ENCODE measurements at regions not wholly inside any gene's neighbourhood (a gene's known extent, or its start where the extent isn't known, plus 50 kb on each side); places are given as distances from the start of the nearest gene placed in this dataset.

DNA sequence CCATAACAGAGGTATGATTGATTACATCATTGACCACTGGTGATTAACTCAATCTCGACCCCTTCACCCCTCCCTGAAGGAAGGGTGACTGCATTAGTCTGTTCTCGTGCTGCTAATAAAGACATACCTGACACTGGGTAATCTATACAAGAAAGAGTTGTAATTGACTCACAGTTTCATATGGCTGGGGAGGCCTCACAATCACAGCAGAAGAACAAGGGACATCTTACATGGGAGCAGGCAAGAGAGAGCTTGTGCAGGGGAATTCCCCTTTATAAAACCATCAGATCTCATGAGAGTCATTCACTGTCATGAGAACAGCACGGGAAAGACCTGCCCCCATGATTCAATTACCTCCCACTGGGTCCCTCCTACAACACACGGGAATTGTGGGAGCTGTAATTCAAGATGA, 55.9 kb upstream of the TMCC3 start:
- DNase-seq = no peak

DNA sequence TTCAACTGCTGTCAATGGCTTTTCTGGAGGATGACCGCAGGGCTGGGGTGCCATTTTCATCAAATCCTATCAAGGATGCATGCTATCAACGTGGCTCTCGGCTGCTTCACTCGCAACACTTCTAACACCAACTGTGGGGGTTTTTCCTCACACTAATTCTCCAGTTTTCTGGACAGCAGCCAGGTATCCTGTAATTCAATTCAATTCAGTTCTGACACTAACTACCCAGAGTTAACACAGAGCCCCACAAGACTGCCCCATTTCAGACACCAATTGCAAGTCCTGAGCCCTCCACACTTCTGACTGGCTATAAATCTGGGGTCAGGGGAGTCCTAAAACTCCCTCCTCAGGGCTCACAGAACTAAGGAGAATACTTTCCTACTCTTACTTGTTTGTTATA, 55.3 kb upstream of the TMCC3 start:
- DNase-seq = no peak

DNA sequence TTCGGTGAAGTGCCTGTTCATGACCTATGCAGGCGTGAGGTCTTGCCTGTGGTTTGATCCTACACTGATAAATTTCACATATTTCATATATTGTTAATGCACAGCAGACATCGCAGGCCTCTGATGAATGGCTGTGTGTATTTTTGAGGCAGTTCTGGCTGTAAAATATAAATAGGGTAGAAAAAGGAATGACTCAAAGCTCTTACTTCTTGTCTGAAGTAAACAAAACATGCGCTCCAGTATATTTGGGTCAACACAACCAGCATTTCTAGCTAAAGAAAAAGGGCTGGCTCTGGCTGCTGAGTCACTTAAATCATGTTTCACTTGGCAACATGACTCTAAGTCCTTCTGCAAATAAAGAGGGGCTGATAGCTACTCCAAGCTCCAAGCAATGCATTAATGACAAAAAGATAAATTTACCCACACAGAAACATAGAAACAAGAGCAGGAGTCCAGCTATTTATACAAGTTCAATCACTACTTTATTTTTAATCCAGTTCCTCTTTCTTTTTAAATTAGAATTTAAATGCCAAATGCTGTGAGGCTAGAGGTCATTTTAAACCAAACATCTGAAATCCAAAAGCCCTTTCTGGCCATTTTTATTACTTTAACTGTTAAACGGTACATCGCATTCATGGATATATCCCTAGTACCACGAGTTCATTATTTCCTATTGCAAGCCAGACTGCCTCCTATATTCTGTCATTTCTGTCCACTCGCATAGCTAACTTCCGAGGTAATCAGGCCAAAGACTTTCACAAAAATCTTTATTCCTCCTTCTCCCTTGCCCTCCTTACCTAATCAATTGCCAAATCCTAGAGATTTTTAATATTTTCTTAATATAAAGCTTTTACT, 54.3 kb upstream of the TMCC3 start:
- DNase-seq = no peak

DNA sequence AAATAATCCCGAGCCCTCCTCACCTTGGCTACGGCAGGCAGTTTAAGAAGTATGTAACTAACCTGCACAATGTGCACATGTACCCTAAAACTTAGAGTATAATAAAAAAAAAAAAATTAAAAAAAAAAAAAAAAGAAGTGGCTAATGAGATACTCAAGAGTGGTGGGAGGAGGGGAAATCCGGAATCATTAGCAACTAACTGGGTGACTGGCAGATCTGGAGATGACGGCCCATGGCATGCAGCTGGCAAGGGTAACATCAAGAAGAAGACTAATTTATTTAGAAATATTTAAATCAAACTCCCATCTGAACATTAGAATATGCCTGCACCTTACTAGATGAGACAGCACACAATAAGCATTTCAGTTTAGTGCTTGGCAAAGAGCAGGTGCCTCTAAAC, 52.3 kb upstream of the TMCC3 start:
- DNase-seq = no peak

DNA sequence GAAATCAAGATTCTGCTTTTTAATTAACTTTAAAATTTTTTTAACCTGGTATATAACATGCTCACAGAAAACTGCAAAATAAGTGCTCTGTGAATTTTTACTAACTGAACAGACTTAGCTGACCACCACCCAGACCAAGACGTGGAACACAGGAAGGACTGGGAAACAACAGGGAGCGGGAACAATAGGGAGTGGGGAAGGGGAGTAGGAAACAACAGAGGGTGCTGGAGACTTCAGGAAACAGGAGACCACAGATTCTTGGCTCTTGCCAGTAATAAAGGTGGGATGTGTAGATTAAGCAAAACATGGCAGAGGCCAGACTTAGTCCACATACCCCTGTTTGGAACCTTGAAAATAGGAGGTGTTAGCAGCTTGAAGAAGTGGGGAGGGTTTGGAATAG, 51.4 kb upstream of the TMCC3 start:
- no peak for DNase-seq

DNA sequence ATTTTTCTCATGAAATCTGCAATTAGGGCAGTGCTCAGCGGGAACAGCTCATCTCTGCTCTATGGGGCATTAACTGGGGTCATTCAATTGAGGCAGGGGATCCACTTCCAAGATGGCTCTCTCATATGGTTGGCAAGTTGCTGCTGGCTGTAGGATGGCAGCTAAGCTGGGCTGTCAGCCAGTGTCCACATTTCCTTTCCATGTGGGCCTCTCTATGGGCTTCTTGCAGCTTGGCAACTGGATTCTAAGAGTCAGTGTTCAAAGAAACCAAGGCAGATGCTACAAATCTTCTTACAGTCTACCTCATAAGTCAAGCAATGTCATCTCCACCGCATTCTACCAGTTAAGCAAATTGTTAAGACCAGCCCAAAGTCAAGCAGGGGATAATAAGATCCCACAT, 50.3 kb upstream of the TMCC3 start:
- no peak for DNase-seq
